Endothelial cell (in vitro differentiated cells): ENCODE measurements at regions not wholly inside any gene's neighbourhood (a gene's known extent, or its start where the extent isn't known, plus 50 kb on each side); places are given as distances from the start of the nearest gene placed in this dataset.

ENCODE experiments used
- DNase-seq: peaks from one replicate; pipeline ENCODE4 v3.0.0; 2021; ENCODE audit warnings: low spot score
- H3K27ac Mint-ChIP-seq: one replicate; pipeline ENCODE4 v1.8.0; 2021; ENCODE audit warnings: mixed read lengths, inconsistent platforms; ENCODE audit not compliant: unreplicated experiment
- H3K27me3 Mint-ChIP-seq: one replicate; pipeline ENCODE4 v1.8.0; 2021; ENCODE audit warnings: mild to moderate bottlenecking, moderate library complexity, mixed read lengths, inconsistent platforms; ENCODE audit not compliant: unreplicated experiment
- H3K36me3 Mint-ChIP-seq: one replicate; pipeline ENCODE4 v1.8.0; 2021; ENCODE audit warnings: mild to moderate bottlenecking, low read depth, mixed read lengths, inconsistent platforms; ENCODE audit not compliant: unreplicated experiment
- H3K4me1 Mint-ChIP-seq: one replicate; pipeline ENCODE4 v1.8.0; 2021; ENCODE audit warnings: mild to moderate bottlenecking, mixed read lengths, inconsistent platforms; ENCODE audit not compliant: unreplicated experiment
- H3K4me3 Mint-ChIP-seq: one replicate; pipeline ENCODE4 v1.8.0; 2021; ENCODE audit warnings: mild to moderate bottlenecking, mixed read lengths, inconsistent platforms; ENCODE audit not compliant: unreplicated experiment
- H3K9me3 Mint-ChIP-seq: one replicate; pipeline ENCODE4 v1.8.0; 2021; ENCODE audit warnings: mixed read lengths, inconsistent platforms; ENCODE audit not compliant: unreplicated experiment
- CTCF ChIP-seq: fragments of 200-600 bp; sonication (generic); IDR thresholded peaks from one replicate; pipeline ENCODE4 v1.5.0; 2021; ENCODE audit warnings: antibody characterized with exemption; ENCODE audit not compliant: unreplicated experiment

GRCh38 chr4:141430686-141431085 lies 205.7 kb upstream of the IL15 start:
- Mint-ChIP-seq H3K4me1 (no peaks in the 10 kb centered on the region), H3K4me3 (no peak overlapping the region), H3K36me3 (no peaks in the 10 kb centered on the region), H3K27ac (no peak overlapping the region), H3K27me3 (no peaks in the 10 kb centered on the region), H3K9me3 (no peaks in the 10 kb centered on the region)
- no peak for DNase-seq
- no peak for TF ChIP-seq CTCF

- no peaks in the 10 kb centered on the region for H3K4me1 Mint-ChIP-seq
- TF ChIP-seq CTCF: no peak
- no peaks in the 10 kb centered on the region for H3K36me3 Mint-ChIP-seq
- DNase-seq: no peak
- no peaks in the 10 kb centered on the region for H3K27me3 Mint-ChIP-seq
- H3K4me3 Mint-ChIP-seq: no peak overlapping the region
- H3K27ac Mint-ChIP-seq: no peak overlapping the region
- no peaks in the 10 kb centered on the region for H3K9me3 Mint-ChIP-seq
Measured at GRCh38 chr4:141432000-141432712, 204.2 kb upstream of the IL15 start.

- Mint-ChIP-seq H3K27me3 (no peaks in the 10 kb centered on the region), H3K36me3 (no peaks in the 10 kb centered on the region), H3K27ac (no peak overlapping the region), H3K4me1 (no peaks in the 10 kb centered on the region), H3K4me3 (no peak overlapping the region), H3K9me3 (no peaks in the 10 kb centered on the region)
- TF ChIP-seq CTCF: no peak
- no peak for DNase-seq
Measured at GRCh38 chr4:141435446-141436225, 200.7 kb upstream of the IL15 start.

- Mint-ChIP-seq H3K4me1 (no peaks in the 10 kb centered on the region), H3K9me3 (no peaks in the 10 kb centered on the region), H3K4me3 (no peak overlapping the region), H3K27me3 (no peaks in the 10 kb centered on the region), H3K36me3 (no peaks in the 10 kb centered on the region), H3K27ac (no peak overlapping the region)
- no peak for TF ChIP-seq CTCF
- DNase-seq: no peak
Measured at GRCh38 chr4:141439223-141439622, 197.2 kb upstream of the IL15 start.

GRCh38 chr4:141447761-141448160 lies 188.6 kb upstream of the IL15 start:
- Mint-ChIP-seq H3K4me1 (no peaks in the 10 kb centered on the region), H3K27me3 (no peaks in the 10 kb centered on the region), H3K9me3 (no peaks in the 10 kb centered on the region), H3K4me3 (no peak overlapping the region), H3K36me3 (no peaks in the 10 kb centered on the region), H3K27ac (no peak overlapping the region)
- no peak for DNase-seq
- TF ChIP-seq CTCF: no peak
